Vagina (tissue), 2 donors: ENCODE measurements at regions not wholly inside any gene's neighbourhood (a gene's known extent, or its start where the extent isn't known, plus 50 kb on each side); places are given as distances from the start of the nearest gene placed in this dataset.

Experiments
- DNase-seq, 2 donors: peaks; one replicate each; pipeline ENCODE4 v3.0.0-alpha.2; 2017; ENCODE audit errors: extremely low spot score in 2 of 2
- H3K27ac ChIP-seq: fragments of 200-600 bp; sonication (generic); one replicate; pipeline ENCODE4 v1.5.1; 2019
- H3K27me3 ChIP-seq: fragments of 200-600 bp; sonication (generic); one replicate; pipeline ENCODE4 v1.5.1; 2019
- H3K36me3 ChIP-seq, 2 donors: fragments of 200-600 bp; sonication (generic); one replicate each; pipeline ENCODE4 v1.5.1; 2017 to 2019
- H3K4me1 ChIP-seq: fragments of 200-600 bp; sonication (generic); one replicate; pipeline ENCODE4 v1.5.1; 2019
- H3K4me3 ChIP-seq, 2 donors: fragments of 200-600 bp; sonication (generic); 1 replicate in 1 of 2; 2 replicates in 1 of 2; pipeline ENCODE4 v1.5.1; 2016 to 2019
- H3K9me3 ChIP-seq: fragments of 200-600 bp; sonication (generic); one replicate; pipeline ENCODE4 v1.5.1; 2019
- CTCF ChIP-seq, 3 experiments: fragments of 450-650 bp in 2 of 3; fragments of 200-600 bp in 1 of 3; sonication (generic) in 1 of 3; IDR thresholded peaks; one replicate each; pipeline ENCODE4 v1.5.1; 2017 to 2019; ENCODE audit warnings: antibody characterized with exemption in 3 of 3, mild to moderate bottlenecking in 2 of 3, moderate library complexity in 2 of 3
- POLR2A ChIP-seq, 2 donors: fragments of 450-650 bp; IDR thresholded peaks; one replicate each; pipeline ENCODE4 v1.6.1; 2017; ENCODE audit warnings: antibody characterized with exemption in 2 of 2, mild to moderate bottlenecking in 2 of 2, moderate library complexity in 2 of 2
- POLR2AphosphoS5 ChIP-seq, 2 donors: sonication (generic); formaldehyde crosslinking; IDR thresholded peaks; one replicate each; pipeline ENCODE4 v1.9.0; 2017; ENCODE audit warnings: antibody characterized with exemption in 2 of 2, mild to moderate bottlenecking in 2 of 2, low read depth in 1 of 2; ENCODE audit not compliant: insufficient read depth in 1 of 2
- intact Hi-C: fragments of 100-400 bp; cut with DNase I; formaldehyde crosslinking; loops from one replicate; pipeline ENCODE4 v1.15.1; 2023

DNA sequence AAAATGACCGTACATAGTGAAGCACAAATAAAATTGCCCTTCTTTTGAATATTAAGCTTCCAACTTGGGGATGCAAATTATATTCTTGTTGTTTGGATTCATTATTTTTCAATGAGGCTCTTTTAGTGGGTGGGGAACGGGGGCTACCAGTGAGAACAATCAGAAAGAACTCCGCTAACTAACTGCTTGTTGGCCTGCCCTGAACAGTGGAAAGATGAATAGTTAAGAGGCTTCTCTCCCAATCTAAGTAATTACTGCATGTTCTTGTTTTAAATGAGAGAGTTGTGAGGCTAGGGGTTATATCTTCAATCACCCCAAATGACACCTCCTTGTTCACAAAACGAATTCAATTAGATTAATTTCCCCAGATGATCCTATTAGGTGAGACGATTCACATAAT, 322.0 kb downstream of the FAT3 start:
- TF ChIP-seq POLR2AphosphoS5 (IDR thresholded peaks at IDR 0.05; ENCODE audit: insufficient read depth in 1 of 2, low read depth in 1 of 2) (no peak), POLR2A (IDR thresholded peaks at IDR 0.05) (no peak), CTCF (IDR thresholded peaks at IDR 0.05) (no peak)
- intact Hi-C loops: no loop called here

GRCh38 chr11:92550411-92550810, 325.8 kb downstream of the FAT3 start:
- H3K9me3 ChIP-seq: no peaks in the 10 kb centered on the region
- DNase-seq: no peak
- no peaks in the 10 kb centered on the region for H3K27me3 ChIP-seq
- H3K4me3 ChIP-seq: no peak overlapping the region
- no peak for TF ChIP-seq CTCF (IDR thresholded peaks at IDR 0.05)
- TF ChIP-seq POLR2A (IDR thresholded peaks at IDR 0.05): no peak
- TF ChIP-seq POLR2AphosphoS5 (IDR thresholded peaks at IDR 0.05; ENCODE audit: insufficient read depth in 1 of 2, low read depth in 1 of 2): no peak
- H3K4me1 ChIP-seq: no peaks in the 10 kb centered on the region
- intact Hi-C loops: no loop called here
- no peaks in the 10 kb centered on the region for H3K36me3 ChIP-seq
- H3K27ac ChIP-seq: no peak overlapping the region

More for the DNA sequence above, 322.0 kb downstream of the FAT3 start:
- Histone ChIP-seq H3K27me3 (no peaks in the 10 kb centered on the region), H3K4me1 (no peaks in the 10 kb centered on the region), H3K4me3 (no peak overlapping the region), H3K27ac (no peak overlapping the region), H3K36me3 (no peaks in the 10 kb centered on the region), H3K9me3 (no peaks in the 10 kb centered on the region)
- DNase-seq: no peak

DNA sequence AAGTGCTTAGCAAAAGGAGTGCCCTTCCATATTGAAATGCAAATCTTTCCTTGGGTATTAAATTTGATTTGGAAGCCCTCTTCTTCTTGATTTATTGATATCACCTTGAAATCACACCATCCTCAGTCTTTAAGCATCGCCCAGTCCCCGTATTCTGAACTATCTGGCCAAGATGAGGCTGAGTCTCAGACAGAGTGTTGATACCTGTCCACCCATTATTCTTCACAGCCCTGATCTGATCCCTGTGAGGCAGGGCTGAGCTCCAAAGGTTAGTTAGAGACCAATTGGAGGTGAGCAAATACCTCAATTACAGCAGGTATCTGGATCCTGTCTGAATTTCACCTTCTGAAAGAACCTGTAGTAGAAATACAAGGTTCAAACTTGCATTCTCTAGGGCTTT, 326.3 kb downstream of the FAT3 start:
- H3K36me3 ChIP-seq: no peaks in the 10 kb centered on the region
- DNase-seq: no peak
- intact Hi-C loops: no loop called here

DNA sequence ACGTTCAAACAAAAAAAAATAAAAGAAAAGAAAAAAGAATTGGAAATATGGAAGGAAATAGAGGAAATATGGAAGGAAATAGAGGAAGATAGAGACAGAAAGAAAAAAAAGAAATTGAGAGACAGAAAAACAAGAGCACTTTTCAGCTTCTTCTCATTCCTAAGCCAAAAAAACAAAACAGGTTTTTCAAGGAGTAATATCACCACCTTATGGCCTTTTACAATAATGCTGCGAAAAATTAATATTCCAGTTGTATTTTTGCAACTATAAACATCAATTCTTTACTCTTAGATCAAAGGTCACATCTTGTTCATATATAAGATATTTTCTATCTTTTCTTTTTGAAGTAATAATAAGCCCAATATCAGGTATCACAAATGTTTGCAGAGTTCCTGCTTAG, 328.3 kb downstream of the FAT3 start:
- H3K36me3 ChIP-seq: no peaks in the 10 kb centered on the region
- no peaks in the 10 kb centered on the region for H3K4me1 ChIP-seq
- H3K4me3 ChIP-seq: no peak overlapping the region
- no peak overlapping the region for H3K27ac ChIP-seq
- no peaks in the 10 kb centered on the region for H3K27me3 ChIP-seq
- intact Hi-C loops: no loop called here
- TF ChIP-seq POLR2AphosphoS5 (IDR thresholded peaks at IDR 0.05; ENCODE audit: insufficient read depth in 1 of 2, low read depth in 1 of 2): no peak
- TF ChIP-seq CTCF (IDR thresholded peaks at IDR 0.05): no peak
- TF ChIP-seq POLR2A (IDR thresholded peaks at IDR 0.05): no peak
- H3K9me3 ChIP-seq: no peaks in the 10 kb centered on the region
- no peak for DNase-seq

More for the DNA sequence above, 326.3 kb downstream of the FAT3 start:
- Histone ChIP-seq H3K27ac (no peak overlapping the region), H3K9me3 (no peaks in the 10 kb centered on the region), H3K4me1 (no peaks in the 10 kb centered on the region), H3K27me3 (no peaks in the 10 kb centered on the region), H3K4me3 (no peak overlapping the region)
- TF ChIP-seq POLR2AphosphoS5 (IDR thresholded peaks at IDR 0.05; ENCODE audit: insufficient read depth in 1 of 2, low read depth in 1 of 2) (no peak), CTCF (IDR thresholded peaks at IDR 0.05) (no peak), POLR2A (IDR thresholded peaks at IDR 0.05) (no peak)

DNA sequence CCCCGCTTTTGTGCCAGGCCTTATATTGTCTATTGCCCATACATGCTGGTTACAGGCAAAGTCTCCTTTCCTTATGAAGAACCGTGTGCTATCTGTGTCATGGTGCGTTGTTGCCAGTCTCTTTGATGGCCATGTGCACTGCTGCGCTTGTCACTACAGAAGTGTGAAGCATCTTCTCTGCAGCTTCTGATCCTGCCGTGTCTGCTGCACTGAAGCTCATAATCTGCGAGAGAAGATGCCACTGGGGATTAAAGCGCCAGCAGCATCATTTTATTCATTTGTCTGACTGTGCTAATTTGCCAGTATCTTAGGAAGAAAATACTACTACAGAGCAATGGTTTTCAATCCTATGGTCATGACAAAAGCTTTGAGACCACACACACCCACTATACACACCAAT, 330.1 kb downstream of the FAT3 start:
- no peaks in the 10 kb centered on the region for H3K9me3 ChIP-seq
- H3K27ac ChIP-seq: no peak overlapping the region
- no peaks in the 10 kb centered on the region for H3K27me3 ChIP-seq
- TF ChIP-seq POLR2AphosphoS5 (IDR thresholded peaks at IDR 0.05; ENCODE audit: insufficient read depth in 1 of 2, low read depth in 1 of 2): no peak
- TF ChIP-seq CTCF (IDR thresholded peaks at IDR 0.05): no peak
- no peak for TF ChIP-seq POLR2A (IDR thresholded peaks at IDR 0.05)
- no peak for DNase-seq
- no peak overlapping the region for H3K4me3 ChIP-seq
- intact Hi-C loops: no loop called here
- no peaks in the 10 kb centered on the region for H3K4me1 ChIP-seq
- no peaks in the 10 kb centered on the region for H3K36me3 ChIP-seq
